ENCODE measurements at regions not wholly inside any gene's neighbourhood (a gene's known extent, or its start where the extent isn't known, plus 50 kb on each side); places are given as distances from the start of the nearest gene placed in this dataset.

GRCh38 chr7:26096136-26096535 is 55.9 kb upstream of the NFE2L3 start:
- TF ChIP-seq ZNF274 (IDR thresholded peaks at IDR 0.05; ENCODE audit: low read depth, low read length) (no peak), YY1 (IDR thresholded peaks at IDR 0.05; ENCODE audit: insufficient read depth, insufficient read length) (no peak)

All from NT2/D1 (cell line).